ENCODE measurements at regions not wholly inside any gene's neighbourhood (a gene's known extent, or its start where the extent isn't known, plus 50 kb on each side); places are given as distances from the start of the nearest gene placed in this dataset.
A peak's percentile ranks its signal among the peaks of the same experiment; 100 is the strongest.
"Not testable (repeated sequence)": the region's sequence is repeated elsewhere in the genome, so short reads cannot be mapped to it uniquely, and the experiment has no call there.

- Histone ChIP-seq H3K27me3 (no peaks in the 10 kb centered on the region), H3K9me3 (peaks cover 0 to 12% (median 3%) of the 10 kb centered on the region in 4 donors), H3K36me3 (no peaks in the 10 kb centered on the region), H3K4me3 (no peak overlapping the region), H3K4me1 (no peaks in the 10 kb centered on the region), H3K27ac (no peak overlapping the region)
- 40 to 45% methylated on average over 3 of the region's 3 CpGs for WGBS, 2 donors
- no peak for DNase-seq (ENCODE audit: low spot score in 2 of 2)
- TF ChIP-seq EP300 (IDR thresholded peaks at IDR 0.05) = no peak
- TF ChIP-seq CTCF (IDR thresholded peaks at IDR 0.05) = no peak
- TF ChIP-seq POLR2A (IDR thresholded peaks at IDR 0.05) = no peak
Measured at GRCh38 chr16:80909720-80910119, 97.0 kb downstream of the CMC2 start.

GRCh38 chr16:80906169-80906568 lies 100.5 kb downstream of the CMC2 start:
- H3K27me3 ChIP-seq; H3K4me3 ChIP-seq; H3K36me3 ChIP-seq; H3K9me3 ChIP-seq; H3K27ac ChIP-seq; H3K4me1 ChIP-seq; DNase-seq (ENCODE audit: low spot score in 2 of 2): not testable (repeated sequence)
- WGBS, 2 donors = 98 to 100% methylated on average over 2 of the region's 2 CpGs

- 95 to 98% methylated on average over 5 of the region's 5 CpGs for WGBS, 2 donors
- no peak for TF ChIP-seq POLR2A (IDR thresholded peaks at IDR 0.05)
- TF ChIP-seq EP300 (IDR thresholded peaks at IDR 0.05) = no peak
- TF ChIP-seq CTCF (IDR thresholded peaks at IDR 0.05) = no peak
- Histone ChIP-seq H3K27me3 (no peaks in the 10 kb centered on the region), H3K27ac (no peak overlapping the region), H3K4me1 (peaks cover 0 to 13% (median 0%) of the 10 kb centered on the region in 4 donors), H3K9me3 (no peaks in the 10 kb centered on the region), H3K4me3 (no peak overlapping the region), H3K36me3 (no peaks in the 10 kb centered on the region)
- no peak for DNase-seq (ENCODE audit: low spot score in 2 of 2)
Measured at GRCh38 chr16:80903616-80904015, 99.2 kb upstream of the CDYL2 start.

- H3K27me3 ChIP-seq = no peaks in the 10 kb centered on the region
- H3K36me3 ChIP-seq = no peaks in the 10 kb centered on the region
- H3K4me1 ChIP-seq = peaks cover 0 to 13% (median 0%) of the 10 kb centered on the region in 4 donors
- no peak for TF ChIP-seq CTCF (IDR thresholded peaks at IDR 0.05)
- TF ChIP-seq POLR2A (IDR thresholded peaks at IDR 0.05) = no peak
- TF ChIP-seq EP300 (IDR thresholded peaks at IDR 0.05) = no peak
- 85 to 88% methylated on average over 15 of the region's 15 CpGs for WGBS, 2 donors
- H3K4me3 ChIP-seq = no peak overlapping the region
- no peak overlapping the region for H3K27ac ChIP-seq
- no peak for DNase-seq (ENCODE audit: low spot score in 2 of 2)
- H3K9me3 ChIP-seq = no peaks in the 10 kb centered on the region
Measured at GRCh38 chr16:80902306-80903110, 98.1 kb upstream of the CDYL2 start.

GRCh38 chr16:80900593-80900954 lies 96.2 kb upstream of the CDYL2 start:
- H3K27ac ChIP-seq = peak overlapping the region in 2 of 4 donors; percentile 22 to 67
- 34 to 76% methylated on average over 4 to 8 of the region's 8 CpGs for WGBS, 2 donors
- H3K4me1 ChIP-seq = peaks cover 0 to 13% (median 0%) of the 10 kb centered on the region in 4 donors
- H3K9me3 ChIP-seq = peaks cover 0 to 2% (median 0%) of the 10 kb centered on the region in 4 donors
- no peaks in the 10 kb centered on the region for H3K36me3 ChIP-seq
- no peaks in the 10 kb centered on the region for H3K27me3 ChIP-seq
- TF ChIP-seq CTCF (IDR thresholded peaks at IDR 0.05) = no peak
- no peak for TF ChIP-seq EP300 (IDR thresholded peaks at IDR 0.05)
- no peak for TF ChIP-seq POLR2A (IDR thresholded peaks at IDR 0.05)
- H3K4me3 ChIP-seq = peak overlapping the region in 1 of 4 donors; percentile 2
- no peak for DNase-seq (ENCODE audit: low spot score in 2 of 2)

Measured in tibial nerve (tissue), 4 donors.